HUES48 (cell line): ENCODE measurements at regions not wholly inside any gene's neighbourhood (a gene's known extent, or its start where the extent isn't known, plus 50 kb on each side); places are given as distances from the start of the nearest gene placed in this dataset.

Source experiments
- H3K27ac ChIP-seq: one replicate; pipeline ENCODE4 v1.7.0; 2013; ENCODE audit warnings: low read depth, low read length, inconsistent platforms
- H3K27me3 ChIP-seq: 2 replicates; pipeline ENCODE4 v1.6.1; 2013; ENCODE audit warnings: mild to moderate bottlenecking, low read length; ENCODE audit not compliant: control insufficient read depth, insufficient read depth
- H3K36me3 ChIP-seq: 2 replicates; pipeline ENCODE4 v1.6.1; 2013; ENCODE audit warnings: low read length; ENCODE audit not compliant: control insufficient read depth, insufficient read depth
- H3K4me1 ChIP-seq: 2 replicates; pipeline ENCODE4 v1.6.1; 2013; ENCODE audit warnings: mild to moderate bottlenecking, low read length; ENCODE audit not compliant: control insufficient read depth, insufficient read depth
- H3K4me3 ChIP-seq: 2 replicates; pipeline ENCODE4 v1.5.1; 2013; ENCODE audit warnings: mild to moderate bottlenecking, low read depth, low read length
- H3K9ac ChIP-seq: 2 replicates; pipeline ENCODE4 v1.6.1; 2013; ENCODE audit warnings: mild to moderate bottlenecking, low read depth, low read length, moderate library complexity
- H3K9me3 ChIP-seq: 2 replicates; pipeline ENCODE4 v1.6.1; 2013; ENCODE audit warnings: low read length; ENCODE audit not compliant: control insufficient read depth, insufficient read depth

DNA sequence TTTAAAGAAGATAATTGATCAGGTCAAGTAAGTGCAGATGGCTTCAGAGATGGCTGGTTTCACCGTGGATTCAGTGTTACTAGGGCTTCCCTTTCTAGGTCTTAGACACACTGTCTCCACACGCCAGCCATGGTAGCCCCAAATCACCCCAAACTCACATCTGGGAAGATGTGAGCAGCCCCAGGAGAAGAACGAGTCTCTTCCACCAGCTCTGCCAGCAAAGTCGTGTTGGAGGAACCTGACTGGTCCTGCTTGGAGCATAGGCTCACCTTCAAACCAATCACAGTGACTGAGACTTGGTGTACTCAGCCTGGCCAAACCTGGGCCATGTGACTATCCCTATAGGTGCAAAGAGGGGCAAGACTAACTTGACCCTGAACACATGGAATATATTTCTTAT is 296.7 kb downstream of the RPLP1 start:
- no peaks in the 10 kb centered on the region for H3K9me3 ChIP-seq
- H3K27me3 ChIP-seq: no peaks in the 10 kb centered on the region

GRCh38 chr15:69749797-69750196 is 297.2 kb downstream of the RPLP1 start:
- Histone ChIP-seq H3K9ac (no peak overlapping the region), H3K4me1 (no peaks in the 10 kb centered on the region), H3K27ac (no peak overlapping the region), H3K9me3 (no peaks in the 10 kb centered on the region), H3K27me3 (no peaks in the 10 kb centered on the region), H3K36me3 (no peaks in the 10 kb centered on the region), H3K4me3 (no peak overlapping the region)

More for the DNA sequence above, 296.7 kb downstream of the RPLP1 start:
- H3K36me3 ChIP-seq: no peaks in the 10 kb centered on the region
- no peak overlapping the region for H3K4me3 ChIP-seq
- H3K9ac ChIP-seq: no peak overlapping the region
- H3K27ac ChIP-seq: no peak overlapping the region
- no peaks in the 10 kb centered on the region for H3K4me1 ChIP-seq

DNA sequence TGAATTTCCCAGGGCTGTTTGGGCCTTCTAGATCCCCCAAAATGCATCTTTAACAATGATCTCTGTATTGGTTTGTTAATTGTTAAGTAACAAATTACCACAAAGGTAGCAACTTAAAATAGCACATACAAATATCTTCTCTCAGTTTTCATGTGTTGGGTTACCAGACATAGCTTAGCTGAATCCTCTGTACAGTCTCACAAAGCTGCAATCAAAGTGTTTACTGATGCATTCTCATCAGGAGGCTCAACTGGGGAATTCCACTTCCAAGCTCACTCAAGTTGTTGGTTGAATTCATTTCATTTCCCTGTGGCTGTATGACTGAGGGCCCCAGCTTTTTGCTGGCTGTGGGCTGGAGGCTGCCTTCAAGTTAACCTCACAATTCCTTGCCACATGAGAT is 297.6 kb downstream of the RPLP1 start:
- Histone ChIP-seq H3K9me3 (no peaks in the 10 kb centered on the region), H3K4me3 (no peak overlapping the region), H3K4me1 (peaks cover 3% of the 10 kb centered on the region; the same call in 1 of the 2 replicates), H3K27ac (no peak overlapping the region), H3K27me3 (no peaks in the 10 kb centered on the region), H3K9ac (no peak overlapping the region), H3K36me3 (no peaks in the 10 kb centered on the region)

GRCh38 chr15:69751147-69751546 is 298.5 kb downstream of the RPLP1 start:
- Histone ChIP-seq H3K4me3 (no peak overlapping the region), H3K36me3 (no peaks in the 10 kb centered on the region), H3K9me3 (no peaks in the 10 kb centered on the region), H3K27ac (no peak overlapping the region), H3K9ac (no peak overlapping the region), H3K27me3 (no peaks in the 10 kb centered on the region), H3K4me1 (peaks cover 10% of the 10 kb centered on the region)

DNA sequence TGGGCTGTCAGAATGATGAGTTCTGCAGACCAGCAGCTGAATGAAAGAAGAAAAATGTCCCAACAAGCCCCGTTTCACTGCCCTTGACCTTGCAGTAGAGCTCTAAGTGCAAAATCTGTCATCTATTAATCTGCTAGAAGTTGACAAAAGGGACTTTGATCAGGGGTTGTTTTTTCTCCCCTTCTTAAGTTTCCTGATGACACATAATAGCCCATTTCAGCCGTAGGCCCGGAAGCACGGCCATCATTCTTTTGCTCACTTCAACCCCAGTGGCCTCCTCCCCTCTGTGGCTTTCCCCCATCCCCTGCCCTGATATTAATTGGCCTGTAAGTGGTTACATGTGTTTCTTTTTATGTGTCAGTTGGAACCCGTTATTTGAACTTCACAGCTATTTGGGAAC is 298.9 kb downstream of the RPLP1 start:
- no peak overlapping the region for H3K9ac ChIP-seq
- H3K27me3 ChIP-seq: no peaks in the 10 kb centered on the region
- H3K4me1 ChIP-seq: peaks cover 10% of the 10 kb centered on the region
- no peaks in the 10 kb centered on the region for H3K36me3 ChIP-seq
- no peaks in the 10 kb centered on the region for H3K9me3 ChIP-seq
- no peak overlapping the region for H3K27ac ChIP-seq
- no peak overlapping the region for H3K4me3 ChIP-seq

GRCh38 chr15:69753867-69754266 is 301.2 kb downstream of the RPLP1 start:
- no peak overlapping the region for H3K9ac ChIP-seq
- no peak overlapping the region for H3K27ac ChIP-seq
- peaks cover 10% of the 10 kb centered on the region for H3K4me1 ChIP-seq
- H3K4me3 ChIP-seq: no peak overlapping the region
- no peaks in the 10 kb centered on the region for H3K9me3 ChIP-seq
- no peaks in the 10 kb centered on the region for H3K27me3 ChIP-seq
- no peaks in the 10 kb centered on the region for H3K36me3 ChIP-seq

- Histone ChIP-seq H3K27me3 (no peaks in the 10 kb centered on the region), H3K4me3 (no peak overlapping the region), H3K36me3 (no peaks in the 10 kb centered on the region), H3K4me1 (peaks cover 10% of the 10 kb centered on the region), H3K27ac (no peak overlapping the region), H3K9me3 (no peaks in the 10 kb centered on the region), H3K9ac (no peak overlapping the region)
Measured at GRCh38 chr15:69754313-69754712, 301.7 kb downstream of the RPLP1 start.

DNA sequence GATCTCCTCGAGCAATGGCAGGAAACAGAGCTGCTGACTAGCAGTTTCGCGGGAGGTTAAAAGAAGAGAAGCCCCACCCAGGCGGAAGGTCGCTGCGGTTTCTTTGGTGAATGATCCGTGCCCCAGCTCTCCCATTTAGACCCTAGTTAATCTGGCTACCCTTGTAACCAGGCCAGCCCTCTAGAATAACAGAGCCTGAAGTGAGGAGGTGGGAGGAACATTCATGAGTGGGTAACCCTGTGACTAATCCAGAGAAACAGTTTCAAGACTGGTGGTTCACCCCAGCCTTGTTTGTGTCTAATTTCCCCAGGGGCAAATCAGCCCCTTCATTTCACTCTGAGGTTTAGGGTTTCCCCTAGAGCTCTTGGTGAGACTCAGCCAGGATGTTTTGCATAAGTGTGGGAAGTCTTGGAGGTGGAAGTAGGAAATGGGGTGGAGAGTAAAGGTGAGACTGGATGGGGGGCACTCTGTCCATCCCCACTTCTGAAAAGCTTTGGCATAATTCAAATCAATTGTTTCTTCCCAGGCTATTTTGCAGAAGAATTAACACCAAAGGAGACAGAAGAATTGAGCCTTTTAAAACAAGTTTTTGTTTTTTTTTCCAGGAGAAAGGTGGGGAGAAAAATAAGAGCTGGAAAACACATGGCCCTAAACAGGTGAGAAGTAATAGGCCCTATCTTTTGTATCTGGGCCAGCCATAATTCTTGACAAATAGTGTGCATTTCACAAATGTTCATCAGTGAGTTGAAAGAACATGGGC is 303.1 kb downstream of the RPLP1 start:
- Histone ChIP-seq H3K9ac (no peak overlapping the region), H3K9me3 (no peaks in the 10 kb centered on the region), H3K4me1 (peaks cover 10% of the 10 kb centered on the region), H3K4me3 (no peak overlapping the region), H3K36me3 (no peaks in the 10 kb centered on the region), H3K27me3 (no peaks in the 10 kb centered on the region), H3K27ac (peak overlapping the region; percentile 23)

GRCh38 chr15:69756440-69756839 is 303.8 kb downstream of the RPLP1 start:
- no peaks in the 10 kb centered on the region for H3K36me3 ChIP-seq
- no peaks in the 10 kb centered on the region for H3K27me3 ChIP-seq
- no peak overlapping the region for H3K9ac ChIP-seq
- peaks cover 10% of the 10 kb centered on the region for H3K4me1 ChIP-seq
- no peaks in the 10 kb centered on the region for H3K9me3 ChIP-seq
- no peak overlapping the region for H3K4me3 ChIP-seq
- H3K27ac ChIP-seq: no peak overlapping the region

DNA sequence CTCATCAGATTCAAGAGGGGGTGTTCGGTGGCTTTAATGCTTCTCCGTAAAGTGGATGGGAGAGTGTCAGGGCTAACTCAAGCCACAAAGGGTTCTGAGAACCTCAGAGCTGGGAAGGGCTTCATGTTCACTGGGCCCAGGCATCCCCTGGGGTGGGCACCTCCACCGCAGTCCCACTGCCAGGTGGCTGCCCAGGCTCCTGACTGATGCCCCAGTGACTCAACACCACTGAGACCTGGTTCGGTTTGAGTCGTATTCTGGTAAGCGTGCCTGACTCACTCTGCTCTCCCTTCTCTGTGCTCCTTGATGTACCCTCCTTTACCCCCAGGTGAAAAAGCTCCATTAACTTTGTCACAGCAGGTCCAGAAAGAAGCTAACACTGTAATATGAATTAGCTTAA is 304.6 kb downstream of the RPLP1 start:
- Histone ChIP-seq H3K27me3 (no peaks in the 10 kb centered on the region), H3K9ac (no peak overlapping the region), H3K27ac (no peak overlapping the region), H3K36me3 (no peaks in the 10 kb centered on the region), H3K4me1 (peaks cover 10% of the 10 kb centered on the region), H3K4me3 (no peak overlapping the region), H3K9me3 (no peaks in the 10 kb centered on the region)

DNA sequence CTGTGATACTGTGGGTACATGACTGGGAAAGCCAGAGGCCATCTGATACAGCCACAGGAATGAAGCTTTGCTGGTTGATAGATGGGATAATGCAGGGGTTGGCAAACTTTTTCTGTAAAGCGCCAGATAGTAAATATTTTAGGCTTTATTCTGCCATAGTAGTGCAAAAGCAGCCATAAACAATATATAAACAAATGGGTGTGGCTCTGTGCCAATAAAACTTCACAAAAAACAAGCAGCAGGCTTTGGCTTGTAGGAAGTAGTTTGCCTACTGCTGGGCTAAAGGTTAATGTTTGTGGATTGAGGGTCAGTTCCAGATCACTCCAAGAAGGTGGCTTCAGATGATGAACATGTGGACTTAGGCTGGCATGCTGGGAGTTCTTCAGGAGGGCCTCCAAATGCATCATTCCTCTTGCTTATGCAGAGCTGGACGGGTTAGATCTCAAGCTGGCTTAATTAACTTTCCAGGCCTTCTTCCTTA is 305.7 kb downstream of the RPLP1 start:
- H3K27me3 ChIP-seq: no peaks in the 10 kb centered on the region
- no peaks in the 10 kb centered on the region for H3K36me3 ChIP-seq
- H3K9ac ChIP-seq: no peak overlapping the region
- H3K27ac ChIP-seq: no peak overlapping the region
- H3K4me3 ChIP-seq: no peak overlapping the region
- peaks cover 10% of the 10 kb centered on the region for H3K4me1 ChIP-seq
- no peaks in the 10 kb centered on the region for H3K9me3 ChIP-seq
